ENCODE measurements at regions not wholly inside any gene's neighbourhood (a gene's known extent, or its start where the extent isn't known, plus 50 kb on each side); places are given as distances from the start of the nearest gene placed in this dataset.

- ChIA-PET CTCF (no interaction called here), POLR2A (no interaction called here)
- TF ChIP-seq ZEB2 (tag by site-specific recombination; IDR thresholded peaks at IDR 0.05) (no peak), ZNF747 (tag by site-specific recombination; IDR thresholded peaks at IDR 0.05) (no peak), ZNF560 (tag by site-specific recombination; IDR thresholded peaks at IDR 0.05; ENCODE audit: borderline replicate concordance) (no peak), KLF10 (tag by site-specific recombination; IDR thresholded peaks at IDR 0.05) (no peak), ZNF132 (tag by site-specific recombination; IDR thresholded peaks at IDR 0.05; ENCODE audit: borderline replicate concordance) (no peak), KLF8 (tag by site-specific recombination; IDR thresholded peaks at IDR 0.05) (no peak), ZSCAN23 (tag by site-specific recombination; IDR thresholded peaks at IDR 0.05) (no peak), ZSCAN16 (tag by site-specific recombination; IDR thresholded peaks at IDR 0.05) (no peak), ZNF112 (tag by site-specific recombination; IDR thresholded peaks at IDR 0.05) (no peak), ZNF449 (tag by site-specific recombination; IDR thresholded peaks at IDR 0.05) (no peak), ZNF214 (tag by site-specific recombination; IDR thresholded peaks at IDR 0.05; ENCODE audit: borderline replicate concordance) (no peak), ZNF391 (tag by site-specific recombination; IDR thresholded peaks at IDR 0.05; ENCODE audit: borderline replicate concordance, low read depth) (no peak), ZFP37 (tag by site-specific recombination; IDR thresholded peaks at IDR 0.05) (no peak), ZNF529 (tag by site-specific recombination; IDR thresholded peaks at IDR 0.05; ENCODE audit: insufficient replicate concordance) (no peak), OVOL3 (tag by site-specific recombination; IDR thresholded peaks at IDR 0.05) (no peak), ELK4 (IDR thresholded peaks at IDR 0.05; ENCODE audit: borderline replicate concordance, low read depth, low read length) (no peak), ZNF623 (tag by site-specific recombination; IDR thresholded peaks at IDR 0.05) (no peak)
These were observed 2093.4 kb downstream of the TP53TG3F start for GRCh38 chr16:35552763-35553162.

GRCh38 chr16:35557731-35558130 lies 2098.3 kb downstream of the TP53TG3F start:
- Histone ChIP-seq H3K4me3 (ENCODE audit: low read depth, low read length) (no peak overlapping the region), H3K27ac (ENCODE audit: extremely low read depth, low read depth, low read length) (no peak overlapping the region), H3K4me1 (ENCODE audit: control insufficient read depth, insufficient read depth, low read length) (no peaks in the 10 kb centered on the region), H3K36me3 (ENCODE audit: control insufficient read depth in 2 of 2, insufficient read depth in 1 of 2, low read length in 2 of 2) (no peaks in the 10 kb centered on the region), H3K9me3 (ENCODE audit: control insufficient read depth, insufficient read depth, low read depth, low read length) (no peaks in the 10 kb centered on the region)
- ChIA-PET CTCF (no interaction called here), POLR2A (no interaction called here)
- no peak for TF ChIP-seq FEZF1 (tag by site-specific recombination; IDR thresholded peaks at IDR 0.05)
- TF ChIP-seq EGR2 (tag by site-specific recombination; IDR thresholded peaks at IDR 0.05; ENCODE audit: low read depth), result no peak
- TF ChIP-seq ZNF518A (tag by site-specific recombination; conservative IDR thresholded peaks at IDR 0.05; ENCODE audit: low read depth), result no peak
- no peak for TF ChIP-seq ZBTB17 (tag by site-specific recombination; IDR thresholded peaks at IDR 0.05)
- no peak for TF ChIP-seq ZNF221 (tag by site-specific recombination; IDR thresholded peaks at IDR 0.05; ENCODE audit: borderline replicate concordance)
- TF ChIP-seq SCRT1 (tag by site-specific recombination; IDR thresholded peaks at IDR 0.05; ENCODE audit: borderline replicate concordance), result no peak
- TF ChIP-seq ZNF776 (tag by site-specific recombination; IDR thresholded peaks at IDR 0.05; ENCODE audit: borderline replicate concordance), result no peak
- no peak for TF ChIP-seq ZNF140 (tag by site-specific recombination; IDR thresholded peaks at IDR 0.05)
- no peak for TF ChIP-seq ZNF16 (tag by site-specific recombination; IDR thresholded peaks at IDR 0.05; ENCODE audit: low read depth)
- no peak for TF ChIP-seq BCL6B (tag by site-specific recombination; IDR thresholded peaks at IDR 0.05)
- no peak for TF ChIP-seq OSR2 (tag by site-specific recombination; IDR thresholded peaks at IDR 0.05)

More at GRCh38 chr16:35552763-35553162, 2093.4 kb downstream of the TP53TG3F start:
- no peaks in the 10 kb centered on the region for H3K9me3 ChIP-seq (ENCODE audit: control insufficient read depth, insufficient read depth, low read depth, low read length)
- H3K36me3 ChIP-seq (ENCODE audit: control insufficient read depth in 2 of 2, insufficient read depth in 1 of 2, low read length in 2 of 2), result no peaks in the 10 kb centered on the region
- no peaks in the 10 kb centered on the region for H3K4me1 ChIP-seq (ENCODE audit: control insufficient read depth, insufficient read depth, low read length)
- H3K4me3 ChIP-seq (ENCODE audit: low read depth, low read length), result no peak overlapping the region
- no peak overlapping the region for H3K27ac ChIP-seq (ENCODE audit: extremely low read depth, low read depth, low read length)
